HL-60/S4 treated with retinoic acid at 250 ng/mL for 4 days and 3 days (cell line): ENCODE measurements at regions not wholly inside any gene's neighbourhood (a gene's known extent, or its start where the extent isn't known, plus 50 kb on each side); places are given as distances from the start of the nearest gene placed in this dataset.

ENCODE experiments used
- in situ Hi-C: fragments of 300-500 bp; cut with MboI; formaldehyde crosslinking; loops from 2 replicates; pipeline ENCODE4 v1.7.0; 2022; ENCODE audit warnings: low sequenced_read_pairs

- in situ Hi-C loops, result no loop called here
Measured at GRCh38 chr13:111448504-111448903, 128.1 kb downstream of the TEX29 start.

- in situ Hi-C loops, result no loop called here
Measured at GRCh38 chr13:111449041-111449440, 128.6 kb downstream of the TEX29 start.

- in situ Hi-C loops, result loop anchor here (25.0 kb wide), 1 partner anchor 1161 kb away; no protein-coding TSS in a partner anchor
Measured at GRCh38 chr13:111451402-111451801, 131.0 kb downstream of the TEX29 start.

- in situ Hi-C loops, result loop anchor here (25.0 kb wide), 1 partner anchor 1156 kb away; no protein-coding TSS in a partner anchor
Measured at GRCh38 chr13:111456452-111457230, 136.2 kb downstream of the TEX29 start.

GRCh38 chr13:111458001-111458531 is 137.6 kb downstream of the TEX29 start:
- in situ Hi-C loops, result loop anchor here (25.0 kb wide), 1 partner anchor 1154 kb away; no protein-coding TSS in a partner anchor

- in situ Hi-C loops, result loop anchor here (25.0 kb wide), 1 partner anchor 1154 kb away; no protein-coding TSS in a partner anchor
Measured at GRCh38 chr13:111458739-111459138, 138.3 kb downstream of the TEX29 start.

- in situ Hi-C loops, result loop anchor here (25.0 kb wide), 1 partner anchor 1152 kb away; no protein-coding TSS in a partner anchor
Measured at GRCh38 chr13:111459803-111460547, 139.5 kb downstream of the TEX29 start.

GRCh38 chr13:111460548-111461444 is 140.4 kb downstream of the TEX29 start:
- in situ Hi-C loops, result loop anchor here (25.0 kb wide), 1 partner anchor 1152 kb away; no protein-coding TSS in a partner anchor

GRCh38 chr13:111461445-111462149 is 141.2 kb downstream of the TEX29 start:
- in situ Hi-C loops, result loop anchor here (25.0 kb wide), 1 partner anchor 1151 kb away; no protein-coding TSS in a partner anchor

- in situ Hi-C loops, result loop anchor here (25.0 kb wide), 1 partner anchor 1150 kb away; no protein-coding TSS in a partner anchor
Measured at GRCh38 chr13:111462221-111462764, 141.9 kb downstream of the TEX29 start.

GRCh38 chr13:111462944-111463343 is 142.5 kb downstream of the TEX29 start:
- in situ Hi-C loops, result loop anchor here (25.0 kb wide), 1 partner anchor 1149 kb away; no protein-coding TSS in a partner anchor

GRCh38 chr13:111467111-111467890 is 146.9 kb downstream of the TEX29 start:
- in situ Hi-C loops, result loop anchor here (25.0 kb wide), 1 partner anchor 1145 kb away; no protein-coding TSS in a partner anchor

GRCh38 chr13:111468037-111468959 is 147.9 kb downstream of the TEX29 start:
- in situ Hi-C loops, result loop anchor here (25.0 kb wide), 1 partner anchor 1144 kb away; no protein-coding TSS in a partner anchor

- in situ Hi-C loops, result loop anchor here (25.0 kb wide), 1 partner anchor 1143 kb away; no protein-coding TSS in a partner anchor
Measured at GRCh38 chr13:111469450-111469849, 149.0 kb downstream of the TEX29 start.

GRCh38 chr13:111469916-111470506 is 149.6 kb downstream of the TEX29 start:
- in situ Hi-C loops, result loop anchor here (25.0 kb wide), 1 partner anchor 1142 kb away; no protein-coding TSS in a partner anchor

- in situ Hi-C loops, result loop anchor here (25.0 kb wide), 1 partner anchor 1141 kb away; no protein-coding TSS in a partner anchor
Measured at GRCh38 chr13:111470933-111471332, 150.5 kb downstream of the TEX29 start.
